Fibroblast of mammary gland (primary cell): ENCODE measurements at regions not wholly inside any gene's neighbourhood (a gene's known extent, or its start where the extent isn't known, plus 50 kb on each side); places are given as distances from the start of the nearest gene placed in this dataset.
A peak's percentile ranks its signal among the peaks of the same experiment; 100 is the strongest.
"Not testable (repeated sequence)": the region's sequence is repeated elsewhere in the genome, so short reads cannot be mapped to it uniquely, and the experiment has no call there.

Experiments
- DNase-seq: peaks from one replicate; pipeline ENCODE4 v3.0.0-alpha.2; 2010; ENCODE audit warnings: low read depth
- H3K4me3 ChIP-seq: 2 replicates; pipeline ENCODE4 v1.5.1; 2011; ENCODE audit warnings: low read depth, mild to moderate bottlenecking, low read length, moderate library complexity; ENCODE audit not compliant: control insufficient read depth
- TF ChIP-seq, protein P1 (sequence below): conservative IDR thresholded peaks from 2 replicates; pipeline ENCODE4 v1.5.1; 2011; ENCODE audit warnings: low read depth, low read length, inconsistent platforms; ENCODE audit not compliant: control insufficient read depth, insufficient read depth

DNA sequence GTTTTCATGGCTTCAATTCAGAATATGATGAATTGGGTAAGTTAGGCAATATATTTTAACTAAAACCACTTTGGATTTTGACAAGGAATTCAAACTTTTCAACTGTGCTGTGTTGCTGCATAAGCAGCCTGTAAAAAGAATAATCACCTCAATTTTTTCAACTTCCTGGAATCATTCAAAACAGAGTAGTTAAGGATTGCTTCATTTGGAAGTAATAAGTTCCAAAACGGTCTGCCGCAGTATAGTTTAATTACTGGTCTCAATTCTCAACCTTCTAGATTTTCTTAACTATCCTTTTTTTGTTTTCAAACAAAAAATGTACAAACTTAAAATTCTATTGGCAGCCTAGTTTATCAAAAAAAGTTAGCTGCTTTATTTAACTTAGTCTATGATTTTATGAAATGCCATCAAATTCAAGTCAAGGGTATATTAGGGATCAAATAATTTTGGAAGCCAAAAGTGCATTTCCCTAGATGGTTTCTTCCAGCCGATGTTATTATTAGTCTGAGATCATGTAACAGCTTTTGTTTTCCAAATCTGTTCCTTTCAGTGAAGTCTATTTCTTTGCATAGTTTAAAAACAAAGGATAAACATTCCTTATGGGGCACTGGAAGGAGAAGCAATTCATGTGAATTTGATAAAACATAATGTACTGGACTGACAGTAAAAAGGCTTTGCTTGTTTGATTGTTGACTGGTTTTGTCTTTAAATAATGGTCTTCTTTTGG, 76.1 kb upstream of the ETAA1 start:
- TF ChIP-seq, protein P1, sequence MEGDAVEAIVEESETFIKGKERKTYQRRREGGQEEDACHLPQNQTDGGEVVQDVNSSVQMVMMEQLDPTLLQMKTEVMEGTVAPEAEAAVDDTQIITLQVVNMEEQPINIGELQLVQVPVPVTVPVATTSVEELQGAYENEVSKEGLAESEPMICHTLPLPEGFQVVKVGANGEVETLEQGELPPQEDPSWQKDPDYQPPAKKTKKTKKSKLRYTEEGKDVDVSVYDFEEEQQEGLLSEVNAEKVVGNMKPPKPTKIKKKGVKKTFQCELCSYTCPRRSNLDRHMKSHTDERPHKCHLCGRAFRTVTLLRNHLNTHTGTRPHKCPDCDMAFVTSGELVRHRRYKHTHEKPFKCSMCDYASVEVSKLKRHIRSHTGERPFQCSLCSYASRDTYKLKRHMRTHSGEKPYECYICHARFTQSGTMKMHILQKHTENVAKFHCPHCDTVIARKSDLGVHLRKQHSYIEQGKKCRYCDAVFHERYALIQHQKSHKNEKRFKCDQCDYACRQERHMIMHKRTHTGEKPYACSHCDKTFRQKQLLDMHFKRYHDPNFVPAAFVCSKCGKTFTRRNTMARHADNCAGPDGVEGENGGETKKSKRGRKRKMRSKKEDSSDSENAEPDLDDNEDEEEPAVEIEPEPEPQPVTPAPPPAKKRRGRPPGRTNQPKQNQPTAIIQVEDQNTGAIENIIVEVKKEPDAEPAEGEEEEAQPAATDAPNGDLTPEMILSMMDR, result no peak
- DNase-seq, result no peak
- no peak overlapping the region for H3K4me3 ChIP-seq

DNA sequence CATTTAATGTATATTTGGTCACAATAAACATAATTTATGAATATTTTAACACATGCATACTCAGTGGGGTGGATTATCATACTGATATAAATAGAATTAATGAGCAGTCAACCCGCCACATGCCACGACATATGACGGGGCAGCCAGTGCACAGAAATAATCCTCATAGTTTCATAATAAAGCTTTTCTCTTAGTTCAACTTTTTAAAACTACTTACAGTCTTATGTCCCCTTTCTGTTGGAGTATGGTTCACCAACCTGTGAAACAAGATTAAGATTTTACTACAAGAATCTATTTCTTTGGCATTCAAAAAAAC, 75.6 kb upstream of the ETAA1 start:
- DNase-seq, result no peak
- H3K4me3 ChIP-seq, result no peak overlapping the region
- TF ChIP-seq, protein P1, result no peak

DNA sequence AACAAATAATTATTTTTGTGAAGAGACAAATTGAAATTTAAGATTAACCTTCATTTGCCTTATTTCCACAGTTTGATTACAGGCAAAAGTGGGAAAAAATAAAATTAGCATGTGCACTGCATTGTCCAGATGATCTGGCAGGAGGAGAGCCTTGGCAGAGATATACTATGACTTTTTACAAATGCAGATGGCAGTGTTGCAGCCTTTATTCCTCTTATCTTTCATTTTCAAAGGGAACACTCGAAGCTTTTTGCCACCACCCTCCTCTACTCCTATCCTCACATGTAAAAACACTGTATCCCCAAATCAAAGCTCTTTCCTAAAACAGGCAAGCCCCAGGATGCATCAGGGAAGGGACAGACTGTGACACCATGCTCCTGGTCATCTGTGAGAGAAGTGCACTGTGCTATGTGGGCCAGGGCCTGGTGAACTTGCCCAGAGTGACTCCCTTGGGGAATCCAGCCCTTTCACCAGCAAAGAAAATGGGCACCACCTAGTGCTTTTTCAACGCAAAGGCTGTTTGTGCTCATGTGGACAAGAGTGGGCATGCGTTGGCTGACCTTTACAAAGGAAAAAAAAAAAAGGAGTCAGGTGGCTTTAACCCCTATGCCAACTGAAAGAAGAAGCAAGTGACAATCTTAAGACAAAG, 74.7 kb upstream of the ETAA1 start:
- no peak overlapping the region for H3K4me3 ChIP-seq
- TF ChIP-seq, protein P1, result peak; percentile 48
- DNase-seq, result peak; percentile 61

DNA sequence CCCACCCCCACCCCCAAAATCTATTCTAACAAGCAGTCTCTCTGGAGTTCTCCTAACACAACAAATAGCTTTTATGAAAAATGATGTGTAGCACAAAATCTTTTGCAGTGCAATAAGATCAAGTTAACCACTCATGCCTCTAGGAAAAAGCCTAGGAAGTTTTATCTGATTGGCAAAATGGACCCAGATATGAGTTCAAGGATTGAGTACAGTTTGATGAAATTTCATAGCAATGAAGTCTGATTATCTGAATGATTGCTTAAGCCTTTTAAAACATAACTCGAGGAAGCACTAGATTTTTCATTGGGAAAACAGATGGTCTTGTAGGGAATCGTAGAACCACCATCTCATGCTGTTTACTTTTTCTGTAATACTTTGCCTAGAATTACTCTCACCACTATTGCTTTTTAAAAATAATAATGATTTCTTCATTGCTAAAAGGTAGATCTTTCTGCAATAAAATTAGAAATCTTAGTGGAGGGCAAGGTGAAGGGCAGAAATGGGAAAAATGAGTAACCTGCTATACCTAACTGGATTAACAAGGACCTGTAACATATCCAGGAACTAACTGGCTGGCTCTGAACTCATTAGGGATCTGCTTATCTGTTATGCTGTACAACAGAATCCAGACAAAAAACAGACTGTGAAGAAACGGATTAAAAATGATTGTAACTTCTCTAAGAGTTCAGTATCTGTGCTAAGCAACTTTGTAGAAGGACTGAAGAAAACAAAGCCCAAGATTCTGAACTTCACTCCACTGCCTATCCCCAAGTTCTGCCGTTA, 73.7 kb upstream of the ETAA1 start:
- H3K4me3 ChIP-seq, result no peak overlapping the region
- DNase-seq, result no peak
- TF ChIP-seq, protein P1, result no peak

DNA sequence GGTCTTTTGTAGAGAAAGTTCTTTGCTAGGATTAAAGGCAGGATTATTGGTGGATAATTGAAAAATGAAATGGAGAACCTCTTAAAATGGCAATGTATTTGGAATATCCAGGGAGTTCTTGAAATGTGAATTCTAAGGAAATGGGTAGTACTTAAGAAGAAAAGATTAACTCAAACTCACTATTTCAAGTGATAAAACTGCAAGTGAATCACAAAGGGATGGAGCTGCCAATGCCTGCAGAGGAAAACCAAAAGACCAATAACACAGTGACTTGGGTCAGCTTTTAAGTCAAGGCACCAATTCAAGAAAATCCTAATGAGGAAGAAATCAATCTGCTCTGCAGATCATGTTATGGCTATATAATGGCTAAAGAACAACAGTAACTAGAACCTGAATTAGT, 67.6 kb upstream of the ETAA1 start:
- H3K4me3 ChIP-seq, result no peak overlapping the region
- TF ChIP-seq, protein P1, result no peak
- DNase-seq, result no peak

DNA sequence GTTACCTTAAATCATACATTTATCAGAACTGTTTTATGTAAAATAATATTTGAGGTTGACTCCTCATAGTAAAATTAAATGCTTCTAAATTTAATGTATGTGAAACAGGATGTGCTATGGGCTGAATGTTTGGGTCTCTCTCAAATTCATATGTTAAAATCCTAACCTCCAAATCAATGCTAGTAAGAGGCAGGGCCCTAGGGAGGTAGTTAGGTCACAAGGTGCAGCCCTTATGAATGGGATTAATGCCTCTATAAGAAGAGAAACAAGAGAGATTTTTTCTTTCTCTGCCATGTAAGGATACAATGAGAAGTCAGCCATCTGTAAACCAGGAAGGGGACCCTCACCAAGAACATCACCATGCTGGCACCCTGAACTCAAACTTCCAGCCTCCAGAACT, 67.2 kb upstream of the ETAA1 start:
- no peak for DNase-seq
- TF ChIP-seq, protein P1, result no peak

DNA sequence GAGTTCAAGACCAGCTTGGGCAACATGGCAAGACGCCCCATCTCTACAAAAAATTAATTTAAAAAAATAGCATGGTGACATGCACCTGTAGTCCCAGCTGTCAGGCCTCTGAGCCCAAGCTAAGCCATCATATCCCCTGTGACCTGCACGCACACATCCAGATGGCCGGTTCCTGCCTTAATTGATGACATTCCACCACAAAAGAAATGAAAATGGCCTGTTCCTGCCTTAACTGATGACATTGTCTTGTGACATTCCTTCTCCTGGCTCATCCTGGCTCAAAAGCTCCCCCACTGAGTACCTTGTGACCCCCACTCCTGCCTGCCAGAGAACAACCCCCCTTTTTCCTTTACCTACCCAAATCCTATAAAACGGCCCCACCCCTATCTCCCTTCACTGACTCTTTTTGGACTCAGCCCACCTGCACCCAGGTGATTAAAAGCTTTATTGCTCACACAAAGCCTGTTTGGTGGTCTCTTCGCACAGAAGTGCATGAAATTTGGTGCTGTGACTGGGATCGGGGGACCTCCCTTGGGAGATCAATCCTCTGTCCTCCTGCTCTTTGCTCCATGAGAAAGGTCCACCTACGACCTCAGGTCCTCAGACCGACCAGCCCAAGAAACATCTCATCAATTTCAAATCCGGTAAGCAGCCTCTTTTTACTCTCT, 65.6 kb upstream of the ETAA1 start:
- not testable (repeated sequence) for H3K4me3 ChIP-seq, DNase-seq

More for the DNA sequence above, 67.2 kb upstream of the ETAA1 start:
- H3K4me3 ChIP-seq, result no peak overlapping the region
